ENCODE measurements at regions not wholly inside any gene's neighbourhood (a gene's known extent, or its start where the extent isn't known, plus 50 kb on each side); places are given as distances from the start of the nearest gene placed in this dataset.

DNA sequence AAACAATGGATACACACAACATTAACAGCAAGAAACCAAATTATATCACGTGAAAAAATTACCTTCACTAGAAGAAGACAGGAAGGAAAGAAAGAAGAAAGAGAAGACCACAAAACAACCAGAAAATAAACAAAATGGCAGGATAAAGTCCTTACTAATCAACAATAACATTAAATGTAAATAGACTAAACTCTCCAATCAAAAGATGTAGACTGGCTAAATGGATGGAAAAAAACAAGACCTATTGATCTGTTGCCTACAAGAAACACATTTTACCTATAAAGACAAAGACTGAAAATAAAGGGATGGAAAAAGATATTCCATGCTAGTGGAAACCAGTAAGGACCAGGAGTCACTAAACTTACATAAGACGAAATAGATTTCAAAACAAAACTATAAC lies 167.0 kb upstream of the ZC3H15 start:
- H3K36me3 ChIP-seq (ENCODE audit: insufficient read depth, low read length), result no peaks in the 10 kb centered on the region
- DNase-seq (no peak), ATAC-seq (ENCODE audit: insufficient read depth, low read depth) (no peak)
- H3K4me2 ChIP-seq (ENCODE audit: insufficient read depth, low read length), result no peak overlapping the region
- H3K79me2 ChIP-seq (ENCODE audit: insufficient read depth, low read length), result no peaks in the 10 kb centered on the region
- no peaks in the 10 kb centered on the region for H3K27me3 ChIP-seq (ENCODE audit: insufficient read depth, low read length, poor library complexity)
- H3K4me3 ChIP-seq (ENCODE audit: low read depth in 1 of 2, low read length in 2 of 2), result no peak overlapping the region
- no peaks in the 10 kb centered on the region for H3K4me1 ChIP-seq (ENCODE audit: insufficient read depth, low read length)
- no peaks in the 10 kb centered on the region for H3K9me3 ChIP-seq (ENCODE audit: insufficient read depth, low read length, severe bottlenecking)
- H3K27ac ChIP-seq (ENCODE audit: low read length), result no peak overlapping the region
- TF ChIP-seq, protein P1, sequence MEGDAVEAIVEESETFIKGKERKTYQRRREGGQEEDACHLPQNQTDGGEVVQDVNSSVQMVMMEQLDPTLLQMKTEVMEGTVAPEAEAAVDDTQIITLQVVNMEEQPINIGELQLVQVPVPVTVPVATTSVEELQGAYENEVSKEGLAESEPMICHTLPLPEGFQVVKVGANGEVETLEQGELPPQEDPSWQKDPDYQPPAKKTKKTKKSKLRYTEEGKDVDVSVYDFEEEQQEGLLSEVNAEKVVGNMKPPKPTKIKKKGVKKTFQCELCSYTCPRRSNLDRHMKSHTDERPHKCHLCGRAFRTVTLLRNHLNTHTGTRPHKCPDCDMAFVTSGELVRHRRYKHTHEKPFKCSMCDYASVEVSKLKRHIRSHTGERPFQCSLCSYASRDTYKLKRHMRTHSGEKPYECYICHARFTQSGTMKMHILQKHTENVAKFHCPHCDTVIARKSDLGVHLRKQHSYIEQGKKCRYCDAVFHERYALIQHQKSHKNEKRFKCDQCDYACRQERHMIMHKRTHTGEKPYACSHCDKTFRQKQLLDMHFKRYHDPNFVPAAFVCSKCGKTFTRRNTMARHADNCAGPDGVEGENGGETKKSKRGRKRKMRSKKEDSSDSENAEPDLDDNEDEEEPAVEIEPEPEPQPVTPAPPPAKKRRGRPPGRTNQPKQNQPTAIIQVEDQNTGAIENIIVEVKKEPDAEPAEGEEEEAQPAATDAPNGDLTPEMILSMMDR (IDR thresholded peaks at IDR 0.05; ENCODE audit: borderline replicate concordance, extremely low read depth, low read length, poor library complexity, severe bottlenecking), result no peak
- TF ChIP-seq EZH2 (IDR thresholded peaks at IDR 0.05; ENCODE audit: borderline replicate concordance, low read depth, low read length, severe bottlenecking), result no peak
- no peak overlapping the region for H2AFZ ChIP-seq (ENCODE audit: low read depth, low read length)
- H4K20me1 ChIP-seq (ENCODE audit: insufficient read depth, low read length), result no peaks in the 10 kb centered on the region
- H3K9ac ChIP-seq (ENCODE audit: low read depth, low read length), result no peak overlapping the region

DNA sequence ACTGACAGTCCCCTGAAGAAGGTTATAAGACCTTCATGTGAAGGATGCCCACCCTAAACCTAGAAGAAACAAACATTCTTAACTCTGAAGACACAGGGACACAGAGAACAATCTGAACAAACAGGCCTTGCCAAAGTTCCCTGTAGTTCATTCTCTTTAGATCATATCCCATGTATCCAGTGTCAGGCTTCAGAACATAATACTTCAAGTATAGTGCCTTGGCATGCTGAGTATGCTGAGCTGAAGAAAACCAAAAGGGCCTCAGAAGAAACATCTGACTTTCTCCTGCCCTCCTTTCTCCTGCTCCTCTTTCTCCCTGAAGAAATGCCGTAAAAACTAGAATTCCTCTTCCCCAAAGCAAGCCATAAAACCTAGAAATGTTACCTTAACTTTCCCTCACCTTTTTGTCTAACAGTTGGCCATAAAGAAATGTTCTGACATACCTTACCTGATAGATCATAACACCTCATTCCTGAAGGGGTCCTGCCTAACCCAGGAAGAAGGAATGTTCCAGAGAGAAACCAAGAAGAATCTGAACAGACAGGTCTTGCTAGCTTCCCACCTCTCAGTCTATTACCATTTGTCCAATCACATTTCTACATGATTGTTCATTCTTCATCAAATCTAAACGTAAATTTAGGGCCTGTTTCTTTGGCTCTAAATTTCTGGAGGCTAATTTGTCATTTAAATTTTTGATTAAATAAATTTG lies 160.1 kb upstream of the ZC3H15 start:
- Histone ChIP-seq H2AFZ (ENCODE audit: low read depth, low read length) (no peak overlapping the region), H3K9ac (ENCODE audit: low read depth, low read length) (no peak overlapping the region), H3K36me3 (ENCODE audit: insufficient read depth, low read length) (no peaks in the 10 kb centered on the region), H3K4me1 (ENCODE audit: insufficient read depth, low read length) (no peaks in the 10 kb centered on the region), H3K27ac (ENCODE audit: low read length) (no peak overlapping the region), H3K4me3 (ENCODE audit: low read depth in 1 of 2, low read length in 2 of 2) (no peak overlapping the region), H4K20me1 (ENCODE audit: insufficient read depth, low read length) (no peaks in the 10 kb centered on the region), H3K4me2 (ENCODE audit: insufficient read depth, low read length) (no peak overlapping the region), H3K27me3 (ENCODE audit: insufficient read depth, low read length, poor library complexity) (no peaks in the 10 kb centered on the region), H3K9me3 (ENCODE audit: insufficient read depth, low read length, severe bottlenecking) (no peaks in the 10 kb centered on the region), H3K79me2 (ENCODE audit: insufficient read depth, low read length) (no peaks in the 10 kb centered on the region)
- no peak for DNase-seq
- no peak for TF ChIP-seq EZH2 (IDR thresholded peaks at IDR 0.05; ENCODE audit: borderline replicate concordance, low read depth, low read length, severe bottlenecking)
- TF ChIP-seq, protein P1 (IDR thresholded peaks at IDR 0.05; ENCODE audit: borderline replicate concordance, extremely low read depth, low read length, poor library complexity, severe bottlenecking), result no peak
- ATAC-seq (ENCODE audit: insufficient read depth, low read depth), result no peak

DNA sequence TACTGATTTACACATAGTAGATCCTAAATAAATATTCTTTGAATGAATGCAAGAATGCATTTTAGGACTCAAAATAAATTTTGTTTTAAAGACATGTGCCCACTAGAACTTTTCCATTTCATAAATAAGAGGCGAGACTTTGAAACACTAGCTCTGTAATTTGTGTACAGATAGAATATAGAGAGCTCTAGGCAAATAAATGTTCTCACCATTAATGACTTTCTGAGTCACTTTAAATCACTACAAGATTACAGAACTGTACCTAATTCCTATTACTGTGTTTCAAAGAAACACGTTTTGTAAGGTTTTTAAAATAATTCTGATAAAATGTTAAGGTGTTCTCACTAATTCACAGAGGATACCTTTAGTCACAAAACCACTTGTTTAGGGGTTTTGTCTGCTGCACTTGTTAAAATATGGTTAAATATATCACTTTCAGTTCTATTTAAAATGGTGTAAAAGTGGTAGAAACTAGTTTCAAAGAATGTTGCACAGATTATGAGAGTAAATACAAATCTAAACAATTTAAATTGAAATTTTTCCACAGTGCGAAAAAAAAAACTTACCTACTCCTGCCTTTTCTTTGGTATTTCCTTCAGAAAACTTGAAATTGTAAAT lies 158.7 kb upstream of the ZC3H15 start:
- TF ChIP-seq EZH2 (IDR thresholded peaks at IDR 0.05; ENCODE audit: borderline replicate concordance, low read depth, low read length, severe bottlenecking), result no peak
- TF ChIP-seq, protein P1 (IDR thresholded peaks at IDR 0.05; ENCODE audit: borderline replicate concordance, extremely low read depth, low read length, poor library complexity, severe bottlenecking), result no peak
- no peaks in the 10 kb centered on the region for H3K36me3 ChIP-seq (ENCODE audit: insufficient read depth, low read length)
- no peak overlapping the region for H3K27ac ChIP-seq (ENCODE audit: low read length)
- H2AFZ ChIP-seq (ENCODE audit: low read depth, low read length), result no peak overlapping the region
- no peaks in the 10 kb centered on the region for H4K20me1 ChIP-seq (ENCODE audit: insufficient read depth, low read length)
- H3K27me3 ChIP-seq (ENCODE audit: insufficient read depth, low read length, poor library complexity), result no peaks in the 10 kb centered on the region
- no peak for DNase-seq
- no peak for ATAC-seq (ENCODE audit: insufficient read depth, low read depth)
- no peak overlapping the region for H3K4me3 ChIP-seq (ENCODE audit: low read depth in 1 of 2, low read length in 2 of 2)
- no peaks in the 10 kb centered on the region for H3K79me2 ChIP-seq (ENCODE audit: insufficient read depth, low read length)
- no peak overlapping the region for H3K9ac ChIP-seq (ENCODE audit: low read depth, low read length)
- no peaks in the 10 kb centered on the region for H3K9me3 ChIP-seq (ENCODE audit: insufficient read depth, low read length, severe bottlenecking)
- no peaks in the 10 kb centered on the region for H3K4me1 ChIP-seq (ENCODE audit: insufficient read depth, low read length)
- no peak overlapping the region for H3K4me2 ChIP-seq (ENCODE audit: insufficient read depth, low read length)

All from DND-41 (cell line).